Stomach (tissue), 8 donors: ENCODE measurements at regions not wholly inside any gene's neighbourhood (a gene's known extent, or its start where the extent isn't known, plus 50 kb on each side); places are given as distances from the start of the nearest gene placed in this dataset.

Source experiments
- DNase-seq, 2 donors: peaks; one replicate each; pipeline versions ENCODE4 v3.0.0 to v3.0.0-alpha.2; 2013 to 2019
- H3K27ac ChIP-seq, 5 donors: fragments of 200-600 bp in 4 of 5; sonication (generic) in 4 of 5; one replicate each; pipeline ENCODE4 v1.5.1; 2013 to 2019; ENCODE audit warnings: mild to moderate bottlenecking in 1 of 5, moderate library complexity in 1 of 5
- H3K27me3 ChIP-seq, 3 donors: fragments of 200-600 bp; sonication (generic); one replicate each; pipeline ENCODE4 v1.5.1; 2017 to 2019; ENCODE audit warnings: mixed run types in 1 of 3
- H3K36me3 ChIP-seq, 4 donors: fragments of 200-600 bp; sonication (generic); 1 replicate in 3 of 4; 2 replicates in 1 of 4; pipeline ENCODE4 v1.5.1; 2016 to 2019
- H3K4me1 ChIP-seq, 4 donors: fragments of 200-600 bp; sonication (generic); one replicate each; pipeline ENCODE4 v1.5.1; 2016 to 2019
- H3K4me3 ChIP-seq, 4 donors: fragments of 200-600 bp; sonication (generic) in 3 of 4; one replicate each; pipeline ENCODE4 v1.5.1; 2016 to 2019; ENCODE audit warnings: mild to moderate bottlenecking in 1 of 4
- H3K9me3 ChIP-seq, 4 donors: fragments of 200-600 bp; sonication (generic); one replicate each; pipeline ENCODE4 v1.5.1; 2016 to 2019
- CTCF ChIP-seq, 7 experiments: fragments of 450-650 bp in 4 of 7; fragments of 200-600 bp in 3 of 7; sonication (generic) in 3 of 7; IDR thresholded peaks; one replicate each; pipeline ENCODE4 v1.5.1; 2016 to 2019; ENCODE audit warnings: antibody characterized with exemption in 7 of 7, control low read depth in 2 of 7, mild to moderate bottlenecking in 1 of 7
- EP300 ChIP-seq: sonication (generic); formaldehyde crosslinking; IDR thresholded peaks from one replicate; pipeline ENCODE4 v1.6.1; 2017; ENCODE audit warnings: antibody characterized with exemption
- POLR2A ChIP-seq, 4 donors: fragments of 450-650 bp; IDR thresholded peaks; one replicate each; pipeline ENCODE4 v1.6.1; 2016; ENCODE audit warnings: antibody characterized with exemption in 4 of 4, control low read depth in 2 of 4, mild to moderate bottlenecking in 1 of 4, moderate library complexity in 1 of 4
- POLR2AphosphoS5 ChIP-seq, 3 donors: sonication (generic); formaldehyde crosslinking; IDR thresholded peaks; one replicate each; pipeline ENCODE4 v1.6.1; 2016; ENCODE audit warnings: antibody characterized with exemption in 3 of 3
- WGBS, 5 donors: extraction: QIAGEN DNeasy Blood & Tissue Kit in 3 of 5; methylation state at CpG; one replicate each; pipeline versions ENCODE4 v1.1.5 to v1.1.7; 2013 to 2018; 5-methylcytosine and 5-hydroxymethylcytosine counted together
- intact Hi-C: fragments of 100-400 bp; cut with DNase I; formaldehyde crosslinking; loops from one replicate; pipeline ENCODE4 v1.15.1; 2023; ENCODE audit warnings: low total_unique reads
- donor health status: healthy with polysubstance abuse.
- donor health status: Bipolar disorder and iron deficiency.
- donor health status: healthy.

GRCh38 chr3:128569756-128570155 lies 76.8 kb upstream of the GATA2 start:
- no peaks in the 10 kb centered on the region for H3K36me3 ChIP-seq
- no peak for TF ChIP-seq POLR2AphosphoS5 (IDR thresholded peaks at IDR 0.05)
- TF ChIP-seq POLR2A (IDR thresholded peaks at IDR 0.05): no peak
- no peak for TF ChIP-seq CTCF (IDR thresholded peaks at IDR 0.05)
- TF ChIP-seq EP300: no peak
- 87 to 95% (median 91%) methylated on average over 6 of the region's 6 CpGs for WGBS, 5 donors

GRCh38 chr3:128568602-128569490 lies 75.8 kb upstream of the GATA2 start:
- intact Hi-C loops: no loop called here
- H3K4me3 ChIP-seq: no peak overlapping the region
- no peaks in the 10 kb centered on the region for H3K9me3 ChIP-seq
- peaks cover 0 to 11% (median 0%) of the 10 kb centered on the region in 4 donors for H3K4me1 ChIP-seq
- no peak for DNase-seq
- TF ChIP-seq POLR2A (IDR thresholded peaks at IDR 0.05) (no peak), POLR2AphosphoS5 (IDR thresholded peaks at IDR 0.05) (no peak), CTCF (IDR thresholded peaks at IDR 0.05) (no peak), EP300 (no peak)
- peaks cover 0 to 59% (median 26%) of the 10 kb centered on the region in 3 donors for H3K27me3 ChIP-seq
- no peak overlapping the region for H3K27ac ChIP-seq
- H3K36me3 ChIP-seq: no peaks in the 10 kb centered on the region
- WGBS, 5 donors: 62 to 73% (median 68%) methylated on average over 14 to 17 of the region's 17 CpGs

More at GRCh38 chr3:128569756-128570155, 76.8 kb upstream of the GATA2 start:
- Histone ChIP-seq H3K27me3 (peaks cover 0 to 65% (median 26%) of the 10 kb centered on the region in 3 donors), H3K27ac (no peak overlapping the region), H3K9me3 (no peaks in the 10 kb centered on the region), H3K4me1 (peaks cover 0 to 11% (median 0%) of the 10 kb centered on the region in 4 donors), H3K4me3 (no peak overlapping the region)
- DNase-seq: no peak
- intact Hi-C loops: no loop called here

GRCh38 chr3:128567705-128568356 lies 74.8 kb upstream of the GATA2 start:
- TF ChIP-seq CTCF (IDR thresholded peaks at IDR 0.05) (no peak), POLR2AphosphoS5 (IDR thresholded peaks at IDR 0.05) (no peak), POLR2A (IDR thresholded peaks at IDR 0.05) (no peak), EP300 (no peak)
- peaks cover 0 to 49% (median 18%) of the 10 kb centered on the region in 3 donors for H3K27me3 ChIP-seq
- no peaks in the 10 kb centered on the region for H3K9me3 ChIP-seq
- intact Hi-C loops: no loop called here
- H3K4me3 ChIP-seq: no peak overlapping the region
- H3K36me3 ChIP-seq: no peaks in the 10 kb centered on the region
- no peak overlapping the region for H3K27ac ChIP-seq
- peaks cover 0 to 6% (median 0%) of the 10 kb centered on the region in 4 donors for H3K4me1 ChIP-seq
- DNase-seq: no peak
- WGBS, 5 donors: 82 to 86% (median 83%) methylated on average over 11 to 12 of the region's 12 CpGs

GRCh38 chr3:128567141-128567540 lies 74.1 kb upstream of the GATA2 start:
- peaks cover 0 to 42% (median 11%) of the 10 kb centered on the region in 3 donors for H3K27me3 ChIP-seq
- intact Hi-C loops: no loop called here
- TF ChIP-seq EP300 (no peak), POLR2A (IDR thresholded peaks at IDR 0.05) (no peak), POLR2AphosphoS5 (IDR thresholded peaks at IDR 0.05) (no peak), CTCF (IDR thresholded peaks at IDR 0.05) (no peak)
- H3K9me3 ChIP-seq: no peaks in the 10 kb centered on the region
- no peak overlapping the region for H3K27ac ChIP-seq
- WGBS, 5 donors: 89 to 94% (median 91%) methylated on average over 6 of the region's 6 CpGs; no CpG with 5 or more reads in 1 of the 5 donors
- no peaks in the 10 kb centered on the region for H3K36me3 ChIP-seq
- H3K4me1 ChIP-seq: no peaks in the 10 kb centered on the region
- H3K4me3 ChIP-seq: no peak overlapping the region
- no peak for DNase-seq
